GM23338 (cell line): ENCODE measurements at regions not wholly inside any gene's neighbourhood (a gene's known extent, or its start where the extent isn't known, plus 50 kb on each side); places are given as distances from the start of the nearest gene placed in this dataset.

ENCODE experiments used
- ATAC-seq: fragments of 200-7000 bp; cut with Tn5 transposase; 3 replicates; pipeline ENCODE4 v1.9.1; 2020
- DNase-seq: peaks from one replicate; pipeline ENCODE4 v3.0.0-alpha.2; 2015; ENCODE audit warnings: low spot score
- H2AFZ ChIP-seq: fragments of 200-600 bp; sonication (generic); 2 replicates; pipeline ENCODE4 v1.8.0; 2016; ENCODE audit warnings: antibody characterized with exemption, mild to moderate bottlenecking, moderate library complexity
- H3F3A ChIP-seq: fragments of 200-600 bp; sonication (generic); replicated peaks from 2 replicates; pipeline ENCODE4 v1.8.0; 2017; ENCODE audit warnings: antibody characterized with exemption, mixed run types, low read depth
- H3K27ac ChIP-seq: fragments of 200-600 bp; sonication (generic); 2 replicates; pipeline ENCODE4 v1.6.1; 2016; ENCODE audit warnings: low read depth
- H3K27me3 ChIP-seq: fragments of 200-600 bp; sonication (generic); 2 replicates; pipeline ENCODE4 v1.8.0; 2016; ENCODE audit warnings: mild to moderate bottlenecking, mixed run types, moderate library complexity; ENCODE audit not compliant: insufficient read depth
- H3K36me3 ChIP-seq: fragments of 200-600 bp; sonication (generic); 2 replicates; pipeline ENCODE4 v1.8.0; 2016; ENCODE audit warnings: mild to moderate bottlenecking; ENCODE audit not compliant: insufficient read depth
- H3K4me1 ChIP-seq: fragments of 200-600 bp; sonication (generic); 2 replicates; pipeline ENCODE4 v1.8.0; 2016; ENCODE audit warnings: mild to moderate bottlenecking, moderate library complexity; ENCODE audit not compliant: insufficient read depth
- H3K4me2 ChIP-seq: fragments of 200-600 bp; sonication (generic); 2 replicates; pipeline ENCODE4 v1.7.1; 2017; ENCODE audit warnings: mixed run types
- H3K4me3 ChIP-seq: fragments of 200-600 bp; sonication (generic); 2 replicates; pipeline ENCODE4 v1.6.1; 2016; ENCODE audit warnings: mixed run types
- H3K79me2 ChIP-seq: fragments of 200-600 bp; sonication (generic); replicated peaks from 2 replicates; pipeline ENCODE4 v1.8.0; 2017; ENCODE audit warnings: mild to moderate bottlenecking; ENCODE audit not compliant: insufficient read depth
- H3K9me2 ChIP-seq: fragments of 200-600 bp; sonication (generic); 2 replicates; pipeline ENCODE4 v1.8.0; 2017; ENCODE audit not compliant: insufficient read depth
- H4K20me1 ChIP-seq: fragments of 200-600 bp; sonication (generic); replicated peaks from 2 replicates; pipeline ENCODE4 v1.8.0; 2017; ENCODE audit warnings: mild to moderate bottlenecking; ENCODE audit not compliant: insufficient read depth
- H3K27ac Mint-ChIP-seq: 2 replicates; pipeline ENCODE4 v1.8.0; 2020; ENCODE audit warnings: inconsistent platforms, mild to moderate bottlenecking, moderate library complexity, mixed read lengths
- H3K27me3 Mint-ChIP-seq: 3 replicates; pipeline ENCODE4 v1.8.0; 2022; ENCODE audit warnings: low read depth, mild to moderate bottlenecking, moderate library complexity, mixed read lengths, inconsistent platforms; ENCODE audit not compliant: insufficient read depth, poor library complexity
- H3K36me3 Mint-ChIP-seq: 3 replicates; pipeline ENCODE4 v1.8.0; 2021; ENCODE audit warnings: low read depth, mild to moderate bottlenecking, inconsistent platforms, moderate library complexity, mixed read lengths
- H3K4me1 Mint-ChIP-seq: 3 replicates; pipeline ENCODE4 v1.8.0; 2020; ENCODE audit warnings: mild to moderate bottlenecking, inconsistent platforms, mixed read lengths
- H3K4me3 Mint-ChIP-seq: 3 replicates; pipeline ENCODE4 v1.8.0; 2021; ENCODE audit warnings: moderate library complexity, mild to moderate bottlenecking, inconsistent platforms, mixed read lengths
- H3K9me3 Mint-ChIP-seq: 3 replicates; pipeline ENCODE4 v1.8.0; 2020; ENCODE audit warnings: moderate library complexity, mild to moderate bottlenecking, inconsistent platforms, mixed read lengths
- CTCF ChIP-seq, 2 experiments: fragments of 200-600 bp in 1 of 2; sonication (generic) in 1 of 2; conservative IDR thresholded peaks; 2 replicates each; pipeline versions ENCODE4 v1.5.1 to v1.6.1; 2016 to 2017; ENCODE audit warnings: antibody characterized with exemption in 2 of 2, low read depth in 2 of 2, mild to moderate bottlenecking in 2 of 2, moderate library complexity in 1 of 2
- ETS1 ChIP-seq: IDR thresholded peaks from 2 replicates; pipeline ENCODE4 v1.6.1; 2016; ENCODE audit warnings: antibody characterized with exemption
- NANOG ChIP-seq: IDR thresholded peaks from 2 replicates; pipeline ENCODE4 v1.6.1; 2016; ENCODE audit warnings: antibody characterized with exemption, borderline replicate concordance
- POLR2AphosphoS5 ChIP-seq: IDR thresholded peaks from 2 replicates; pipeline ENCODE4 v1.6.1; 2016; ENCODE audit warnings: antibody characterized with exemption, low read depth
- REST ChIP-seq: IDR thresholded peaks from one replicate; pipeline ENCODE4 v1.6.1; 2018; ENCODE audit warnings: antibody characterized with exemption; ENCODE audit not compliant: unreplicated experiment
- STAT1 ChIP-seq: IDR thresholded peaks from one replicate; pipeline ENCODE4 v1.6.1; 2016; ENCODE audit warnings: antibody characterized with exemption; ENCODE audit not compliant: unreplicated experiment
- ZNF331 ChIP-seq: fragments of 250-450 bp; sonication (Bioruptor Pico); IDR thresholded peaks from 2 replicates; pipeline ENCODE4 v1.5.0; 2020; ENCODE audit warnings: low read depth, mild to moderate bottlenecking, moderate library complexity
- ZNF462 ChIP-seq: fragments of 250-450 bp; sonication (Bioruptor Pico); IDR thresholded peaks from 2 replicates; pipeline ENCODE4 v1.5.0; 2020; ENCODE audit warnings: mild to moderate bottlenecking, moderate library complexity

GRCh38 chr6:167493310-167493709 lies 168.4 kb downstream of the TTLL2 start:
- no peak overlapping the region for H3K4me2 ChIP-seq
- no peaks in the 10 kb centered on the region for H3K9me2 ChIP-seq
- Mint-ChIP-seq H3K27me3 (peaks cover 8% of the 10 kb centered on the region), H3K4me1 (peaks cover 25% of the 10 kb centered on the region), H3K4me3 (no peak overlapping the region), H3K36me3 (no peaks in the 10 kb centered on the region), H3K9me3 (no peaks in the 10 kb centered on the region; the same call in 2 of the 3 replicates), H3K27ac (no peak overlapping the region; the same call in 1 of the 2 replicates)
- DNase-seq (no peak), ATAC-seq (no peak)
- no peaks in the 10 kb centered on the region for H3K36me3 ChIP-seq
- peaks cover 6% of the 10 kb centered on the region; the same call in 1 of the 2 replicates for H3K4me1 ChIP-seq
- no peak overlapping the region for H3K4me3 ChIP-seq
- no peaks in the 10 kb centered on the region for H3K79me2 ChIP-seq
- H2AFZ ChIP-seq: no peak overlapping the region
- TF ChIP-seq CTCF (conservative IDR thresholded peaks at IDR 0.05; ENCODE audit: low read depth in 2 of 2) (no peak), REST (no peak), ZNF331 (no peak), STAT1 (no peak), ETS1 (no peak), NANOG (no peak), ZNF462 (CRISPR knock-in tag) (no peak), POLR2AphosphoS5 (no peak)
- H4K20me1 ChIP-seq: no peaks in the 10 kb centered on the region
- no peaks in the 10 kb centered on the region for H3K27me3 ChIP-seq
- no peaks in the 10 kb centered on the region for H3F3A ChIP-seq
- H3K27ac ChIP-seq: no peak overlapping the region
